ENCODE measurements at regions not wholly inside any gene's neighbourhood (a gene's known extent, or its start where the extent isn't known, plus 50 kb on each side); places are given as distances from the start of the nearest gene placed in this dataset.

DNA sequence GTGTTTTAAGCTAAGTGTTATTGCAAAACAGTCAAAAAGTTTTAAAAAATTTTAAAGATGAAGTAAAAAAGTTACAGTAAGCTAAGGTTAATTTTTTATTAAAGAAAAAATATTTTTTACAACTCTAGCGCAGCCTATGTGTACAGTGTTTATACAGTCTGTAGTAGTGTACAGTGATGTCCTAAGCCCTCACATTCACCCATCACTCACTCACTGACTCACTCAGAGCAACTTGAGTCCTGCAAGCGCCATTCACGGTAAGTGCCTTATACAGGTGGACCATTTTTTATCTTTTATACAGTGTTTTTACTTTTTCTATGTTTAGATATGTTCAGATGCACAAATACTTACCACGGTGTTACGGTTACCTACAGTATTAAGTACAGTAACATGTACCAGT, 83.4 kb upstream of the STMND1 start:
- Mint-ChIP-seq H3K4me1 (peaks cover 7 to 12% of the 10 kb centered on the region in 2 experiments), H3K9me3 (peaks cover 5 to 7% of the 10 kb centered on the region in 2 experiments; a peak in 4 of 5 replicates), H3K36me3 (ENCODE audit: insufficient read depth in 1 of 3, low read depth in 3 of 3) (peaks cover 0 to 5% (median 0%) of the 10 kb centered on the region in 3 experiments; a peak in 2 of 7 replicates), H3K4me3 (no peak overlapping the region), H3K27me3 (ENCODE audit: low read depth) (no peaks in the 10 kb centered on the region), H3K27ac (no peak overlapping the region)
- no peak overlapping the region for H4K8ac ChIP-seq (replicated peaks; ENCODE audit: insufficient read length, low read depth, low read length)
- TF ChIP-seq, protein P1, sequence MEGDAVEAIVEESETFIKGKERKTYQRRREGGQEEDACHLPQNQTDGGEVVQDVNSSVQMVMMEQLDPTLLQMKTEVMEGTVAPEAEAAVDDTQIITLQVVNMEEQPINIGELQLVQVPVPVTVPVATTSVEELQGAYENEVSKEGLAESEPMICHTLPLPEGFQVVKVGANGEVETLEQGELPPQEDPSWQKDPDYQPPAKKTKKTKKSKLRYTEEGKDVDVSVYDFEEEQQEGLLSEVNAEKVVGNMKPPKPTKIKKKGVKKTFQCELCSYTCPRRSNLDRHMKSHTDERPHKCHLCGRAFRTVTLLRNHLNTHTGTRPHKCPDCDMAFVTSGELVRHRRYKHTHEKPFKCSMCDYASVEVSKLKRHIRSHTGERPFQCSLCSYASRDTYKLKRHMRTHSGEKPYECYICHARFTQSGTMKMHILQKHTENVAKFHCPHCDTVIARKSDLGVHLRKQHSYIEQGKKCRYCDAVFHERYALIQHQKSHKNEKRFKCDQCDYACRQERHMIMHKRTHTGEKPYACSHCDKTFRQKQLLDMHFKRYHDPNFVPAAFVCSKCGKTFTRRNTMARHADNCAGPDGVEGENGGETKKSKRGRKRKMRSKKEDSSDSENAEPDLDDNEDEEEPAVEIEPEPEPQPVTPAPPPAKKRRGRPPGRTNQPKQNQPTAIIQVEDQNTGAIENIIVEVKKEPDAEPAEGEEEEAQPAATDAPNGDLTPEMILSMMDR (conservative IDR thresholded peaks at IDR 0.05) = no peak
- H4K20me1 ChIP-seq (ENCODE audit: control insufficient read depth, insufficient read depth, insufficient read length) = no peaks in the 10 kb centered on the region
- H3K18ac ChIP-seq (ENCODE audit: insufficient read length, low read depth, low read length) = no peak overlapping the region
- no peak overlapping the region for H2AK5ac ChIP-seq (ENCODE audit: insufficient read length, low read length)
- no peak overlapping the region for H2BK15ac ChIP-seq (ENCODE audit: low read depth, low read length)
- no peak overlapping the region for H3T11ph ChIP-seq (ENCODE audit: low read length)
- H3K9me3 ChIP-seq (ENCODE audit: control insufficient read depth, low read depth, low read length) = no peaks in the 10 kb centered on the region
- DNase-seq = no peak
- WGBS (ENCODE audit: extremely low coverage, insufficient read length, low lambda C conversion rate) = no CpG with 5 or more reads among the region's 5 CpGs
- H3K14ac ChIP-seq (ENCODE audit: insufficient read depth, low read length) = no peak overlapping the region
- H3K4me1 ChIP-seq (ENCODE audit: insufficient read depth, low read length) = no peaks in the 10 kb centered on the region; the same call in 1 of the 2 replicates
- no peak overlapping the region for H2BK5ac ChIP-seq (ENCODE audit: insufficient read length, low read length)
- no peak overlapping the region for H2BK120ac ChIP-seq (ENCODE audit: low read depth, low read length, poor library complexity, severe bottlenecking)
- no peak overlapping the region for H3K4ac ChIP-seq (ENCODE audit: low read depth, low read length)
- H2BK20ac ChIP-seq (ENCODE audit: low read depth, low read length, poor library complexity, severe bottlenecking) = no peak overlapping the region
- no peak overlapping the region for H2BK12ac ChIP-seq (ENCODE audit: insufficient read length, low read depth, low read length)
- H3K23me2 ChIP-seq (ENCODE audit: insufficient read length, low read depth, low read length, poor library complexity, severe bottlenecking) = peaks cover 3% of the 10 kb centered on the region
- no peak overlapping the region for H3K56ac ChIP-seq (ENCODE audit: insufficient read length, low read depth, low read length)
- no peak overlapping the region for H3K9ac ChIP-seq (ENCODE audit: extremely low read depth, insufficient read length, low read length)
- no peak overlapping the region for H3K27ac ChIP-seq (ENCODE audit: insufficient read length, low read depth, low read length)
- H3K79me1 ChIP-seq (ENCODE audit: insufficient read depth, low read depth, low read length, poor library complexity, severe bottlenecking) = no peaks in the 10 kb centered on the region
- no peaks in the 10 kb centered on the region for H3K27me3 ChIP-seq (ENCODE audit: insufficient read depth, low read length)
- no peak overlapping the region for H4K91ac ChIP-seq (ENCODE audit: insufficient read length, low read depth, low read length)
- no peaks in the 10 kb centered on the region for H3K79me2 ChIP-seq (ENCODE audit: insufficient read depth, low read length)
- no peak overlapping the region for H3K4me2 ChIP-seq (ENCODE audit: insufficient read depth, insufficient read length, low read length)
- no peak overlapping the region for H3K23ac ChIP-seq (ENCODE audit: insufficient read length, low read depth, low read length)
- H4K5ac ChIP-seq (ENCODE audit: insufficient read length, low read depth, low read length) = no peak overlapping the region
- no peak overlapping the region for H2AFZ ChIP-seq (ENCODE audit: low read length)
